GM19372 (cell line): ENCODE measurements at regions not wholly inside any gene's neighbourhood (a gene's known extent, or its start where the extent isn't known, plus 50 kb on each side); places are given as distances from the start of the nearest gene placed in this dataset.

Experiments
- ATAC-seq: cut with Tn5 transposase; IDR thresholded peaks from one replicate; pipeline ENCODE4 v1.9.1; 2021; ENCODE audit warnings: mild to moderate bottlenecking, low read depth, moderate library complexity; ENCODE audit not compliant: unreplicated experiment

DNA sequence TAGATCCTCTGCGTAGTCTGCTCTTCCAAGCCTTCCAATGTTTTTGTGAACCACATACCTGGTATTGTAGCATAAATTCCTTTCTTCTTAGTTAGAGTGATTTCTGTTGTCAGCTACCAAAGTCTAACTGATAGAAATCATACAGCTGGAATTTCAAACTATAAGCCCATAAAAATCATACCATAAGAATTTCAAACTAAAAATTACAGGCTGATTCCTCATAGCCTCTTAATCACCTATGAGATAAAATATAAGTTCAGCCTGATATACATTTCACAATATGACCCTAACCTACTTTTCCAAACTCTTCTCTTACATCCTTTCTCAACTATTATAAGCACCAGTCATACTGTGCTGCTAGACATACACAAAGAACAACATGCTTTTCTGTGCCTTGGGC is 64.8 kb downstream of the PTHLH start:
- ATAC-seq: no peak

DNA sequence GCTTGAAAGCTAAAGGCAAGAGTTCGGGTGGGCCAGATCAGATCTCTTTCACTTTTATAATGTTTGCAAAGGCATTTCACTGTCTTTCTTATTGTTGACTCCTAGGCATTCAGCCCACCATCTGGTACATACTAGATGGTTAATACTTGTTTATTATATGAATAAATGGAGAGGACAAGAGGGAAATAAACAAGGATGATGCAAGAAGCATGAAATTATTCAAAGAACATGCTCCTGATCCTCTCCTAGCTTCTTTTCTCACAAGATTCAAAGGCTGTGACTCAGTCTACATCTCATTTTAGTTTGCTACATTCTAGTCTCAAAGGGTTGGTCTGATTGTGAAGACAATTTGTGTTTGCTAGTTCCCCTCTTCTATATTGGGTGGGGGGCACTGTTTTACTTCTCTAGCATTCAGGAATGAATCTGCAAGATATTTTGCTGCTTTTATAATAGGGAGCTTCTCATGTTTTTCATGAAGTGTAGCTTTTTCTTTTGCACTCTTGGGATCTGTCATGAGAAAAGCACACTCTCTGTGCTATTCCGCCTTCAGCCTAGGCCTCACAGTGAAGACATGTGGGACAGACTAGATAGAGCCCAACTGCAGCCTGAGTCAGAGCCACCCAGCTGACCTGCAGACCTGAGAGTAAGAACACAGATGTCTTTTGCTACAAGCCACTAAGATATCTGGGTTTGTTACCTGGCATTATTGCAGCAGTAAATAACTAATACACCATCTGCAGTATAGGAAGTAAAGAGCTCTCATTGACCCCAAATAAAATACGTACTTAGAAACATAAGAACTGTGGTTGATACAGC is 65.7 kb downstream of the PTHLH start:
- ATAC-seq: no peak

DNA sequence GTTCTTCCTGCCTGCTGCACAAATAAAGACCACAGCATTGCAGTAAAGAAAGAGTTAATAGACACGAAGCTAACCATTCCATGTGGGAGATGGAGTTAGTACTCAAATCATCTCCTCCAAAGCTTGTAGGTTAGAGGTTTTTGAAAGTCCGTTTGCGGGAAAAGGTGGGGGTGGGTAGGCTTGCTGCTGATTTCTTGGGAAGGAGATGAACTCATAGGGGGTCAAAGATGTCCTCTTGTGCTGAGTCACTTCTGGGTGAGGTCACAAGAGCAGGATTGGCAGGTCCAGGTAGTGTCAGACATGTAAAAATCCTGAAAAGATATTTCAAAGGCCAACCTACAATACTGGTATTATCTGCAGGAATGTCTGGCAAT is 66.4 kb downstream of the PTHLH start:
- ATAC-seq: no peak

DNA sequence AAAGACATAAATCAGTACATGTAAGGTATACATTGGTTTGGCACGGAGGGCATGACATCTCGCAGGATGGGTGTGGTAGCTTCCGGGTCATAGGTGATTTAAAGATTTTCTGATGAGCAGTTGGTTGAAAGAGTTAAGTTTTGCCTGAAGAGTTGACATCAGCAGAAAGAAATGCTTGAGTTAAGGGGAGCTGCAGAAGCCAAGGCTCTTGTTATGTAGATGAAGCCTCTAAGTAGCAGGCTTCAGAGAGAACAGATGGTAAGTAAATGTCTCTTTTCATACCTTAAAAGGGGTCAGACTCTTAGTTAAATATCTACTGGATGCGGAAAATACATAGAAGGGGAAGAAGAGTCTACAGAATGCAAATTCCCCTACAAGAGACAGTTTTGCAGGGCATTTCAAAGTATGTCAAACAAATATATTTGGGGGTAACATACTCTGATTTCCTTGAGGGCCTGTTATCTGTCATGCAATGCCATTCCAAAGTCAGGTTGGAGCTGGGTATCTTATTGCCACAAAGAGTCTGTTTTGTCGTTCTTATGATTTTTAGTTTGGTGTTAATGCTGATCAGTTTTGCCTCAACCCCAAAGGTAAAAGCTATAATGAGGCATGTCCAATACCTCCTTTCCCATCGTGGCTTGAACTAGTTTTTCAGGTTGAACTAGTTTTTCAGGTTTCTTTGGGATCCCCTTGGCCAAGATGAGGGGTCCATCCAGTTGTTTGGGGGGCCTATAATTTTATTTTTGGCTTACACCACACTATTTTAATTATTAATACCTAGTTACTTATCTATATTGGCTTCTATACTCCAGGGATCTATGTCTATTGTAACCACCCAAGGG is 67.0 kb downstream of the PTHLH start:
- no peak for ATAC-seq

DNA sequence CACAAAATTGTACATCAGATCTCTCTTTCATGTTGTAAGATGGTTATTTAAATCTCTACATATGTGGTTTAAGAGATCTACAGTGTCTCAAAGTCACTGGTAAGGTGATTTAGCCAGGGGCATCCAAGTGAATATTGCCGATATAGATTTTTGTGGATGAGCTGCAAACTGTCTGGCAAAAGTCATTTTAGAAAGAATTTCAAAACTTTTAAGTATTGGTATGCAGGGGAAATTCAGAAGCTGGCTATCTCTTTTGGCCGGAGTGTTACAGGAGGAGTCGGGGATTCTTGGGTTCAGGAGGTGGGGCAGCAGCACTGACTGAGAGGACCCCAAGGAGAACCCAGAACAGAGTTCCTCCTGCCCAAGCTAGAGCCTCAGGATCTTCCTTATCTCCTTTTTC is 69.9 kb downstream of the PTHLH start:
- no peak for ATAC-seq

DNA sequence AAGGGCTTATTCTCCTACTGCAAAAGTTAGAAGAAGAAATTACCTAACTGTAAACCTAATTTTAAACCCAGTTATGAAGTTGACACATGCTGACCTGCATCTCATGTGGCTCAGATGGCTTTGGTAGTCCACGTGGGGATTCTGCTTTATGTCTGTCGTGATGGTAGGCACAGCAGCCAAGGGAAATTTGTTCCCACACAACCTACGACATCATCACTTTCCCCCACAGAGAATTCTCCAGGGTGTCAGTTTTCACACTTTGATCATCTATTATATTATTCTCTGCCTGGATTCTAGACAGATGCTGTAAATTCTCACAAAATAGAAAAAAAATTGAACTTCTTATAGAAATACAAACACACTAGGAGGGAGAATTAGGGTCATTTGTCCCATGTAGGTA is 70.6 kb downstream of the PTHLH start:
- no peak for ATAC-seq

DNA sequence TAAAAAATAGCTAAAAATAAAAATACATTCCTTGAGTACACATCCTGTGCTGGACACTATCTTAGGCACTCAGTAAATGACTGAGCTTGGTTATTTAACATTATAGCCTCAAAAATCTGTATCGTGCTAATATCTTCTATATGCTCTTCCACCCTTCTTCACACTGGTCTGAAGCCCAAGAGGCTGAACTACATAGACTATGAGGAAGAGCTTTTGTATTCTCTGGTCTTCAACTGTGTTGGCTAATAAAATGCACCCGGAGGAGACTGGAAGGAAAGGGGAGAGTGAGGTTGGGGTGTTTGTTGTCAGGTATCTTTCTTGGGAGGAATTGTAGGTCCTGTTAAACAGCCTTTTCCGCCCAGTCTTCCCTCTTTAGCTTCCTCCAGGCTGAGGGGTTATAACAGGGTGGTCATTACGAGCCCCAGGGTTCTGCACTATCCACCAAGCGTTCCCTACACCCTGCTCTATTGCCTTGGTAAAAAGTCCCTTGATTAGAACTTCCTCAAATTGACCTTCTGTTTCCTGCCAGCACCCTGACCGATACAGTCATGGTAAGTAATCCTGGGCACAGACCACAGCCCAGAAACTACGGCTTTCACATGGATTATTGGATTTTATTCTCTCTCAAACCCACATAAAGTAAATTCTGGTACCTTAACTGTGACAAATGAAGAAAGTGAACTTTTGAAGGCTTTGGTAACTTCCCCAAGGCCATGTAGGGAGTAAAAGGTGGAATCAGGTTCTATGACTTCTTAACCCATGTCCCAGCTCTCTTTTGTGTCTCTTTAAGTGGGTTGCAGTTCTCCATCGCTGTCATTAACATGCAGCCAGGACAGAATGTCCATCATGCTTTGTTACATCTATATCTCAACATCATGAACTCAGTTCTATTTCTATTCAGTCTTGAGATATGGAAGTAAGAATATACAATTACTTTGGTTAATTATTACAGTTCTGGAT is 71.3 kb downstream of the PTHLH start:
- ATAC-seq: no peak

DNA sequence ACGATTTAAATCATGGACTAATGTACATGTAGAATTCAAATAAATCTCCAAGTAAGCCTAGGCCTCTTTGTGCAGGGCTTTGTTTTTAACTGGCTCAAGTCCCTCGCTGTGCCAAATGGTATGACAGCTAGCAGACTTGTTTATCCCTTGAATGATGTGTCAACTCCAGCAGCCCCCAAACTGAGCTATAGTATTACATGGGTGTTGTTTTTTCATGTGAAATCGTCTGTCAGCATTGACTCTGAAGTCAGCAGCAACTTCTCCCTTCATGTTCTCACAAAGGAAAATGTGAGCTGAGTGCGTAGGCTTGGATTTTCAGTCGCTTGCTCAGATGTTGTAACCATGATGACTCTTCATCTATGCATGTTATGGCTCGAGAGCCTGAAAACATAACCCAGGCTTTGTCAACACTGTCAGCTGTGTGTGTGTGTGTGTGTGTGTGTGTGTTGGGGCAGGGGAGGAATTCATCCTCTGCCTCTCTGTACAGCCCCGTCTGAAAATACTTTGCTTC is 73.3 kb downstream of the PTHLH start:
- ATAC-seq: no peak

DNA sequence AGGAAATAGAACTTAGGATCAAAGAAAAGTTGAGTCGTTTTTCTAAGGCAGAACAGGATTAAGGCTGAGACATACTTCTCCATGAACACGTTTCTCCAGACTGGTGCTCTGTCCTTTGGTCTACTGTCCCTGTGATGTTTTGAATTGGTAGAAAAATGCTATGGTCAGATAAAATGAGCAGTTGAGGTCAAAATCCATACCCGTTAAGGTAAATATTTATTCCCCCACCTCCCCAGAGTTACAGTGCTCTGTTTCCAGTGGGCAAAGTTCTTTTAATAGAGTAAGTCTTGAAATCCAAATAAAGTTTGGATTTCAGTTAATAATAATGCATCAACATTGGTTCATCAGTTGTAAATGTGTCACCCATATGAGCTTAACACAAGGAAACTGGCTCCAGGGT is 74.5 kb downstream of the PTHLH start:
- no peak for ATAC-seq

DNA sequence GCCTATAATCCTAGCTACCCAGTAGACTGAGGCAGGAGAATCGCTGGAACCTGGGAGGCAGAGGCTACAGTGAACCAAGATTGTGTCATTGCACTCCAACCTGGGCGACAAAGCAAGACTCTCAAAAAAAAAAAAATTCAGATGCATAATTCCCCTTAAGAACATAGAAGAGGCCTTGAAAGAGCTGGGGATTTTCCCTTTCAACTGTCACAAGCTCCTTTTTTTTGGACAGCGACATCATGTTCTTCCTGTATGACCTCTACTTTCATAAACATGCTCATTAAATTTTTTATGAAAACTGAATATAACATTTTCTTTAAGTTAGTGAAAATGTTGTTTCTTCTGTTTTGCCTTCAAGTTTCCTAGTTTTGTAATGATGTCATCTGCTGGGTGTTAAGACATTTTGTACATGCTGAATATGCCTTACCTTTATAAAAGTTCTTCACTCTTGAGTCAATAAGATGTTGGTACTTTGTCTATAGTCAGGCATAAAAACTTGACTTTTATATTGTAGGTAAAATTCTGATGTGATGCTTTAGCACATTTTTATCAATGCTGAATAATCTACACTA is 76.0 kb downstream of the PTHLH start:
- ATAC-seq: no peak

DNA sequence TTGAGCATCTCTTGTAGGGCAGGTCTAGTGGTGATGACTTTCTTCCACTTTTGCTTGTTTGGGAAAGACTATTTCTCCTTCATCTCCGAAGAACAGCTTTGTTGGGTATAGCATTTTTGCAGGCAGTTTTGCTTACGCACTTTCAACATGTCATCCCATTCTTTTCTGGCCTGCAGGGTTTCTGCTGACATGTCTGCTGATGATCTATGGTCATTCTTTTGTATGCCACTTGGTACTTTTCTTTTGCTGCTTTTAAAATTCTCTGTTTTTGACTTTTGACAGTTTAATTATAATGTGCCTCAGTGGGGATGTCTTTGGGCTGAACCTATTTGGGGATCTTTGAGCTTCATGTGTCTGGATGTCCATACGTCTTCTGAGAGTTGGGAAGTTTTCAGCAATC is 78.2 kb downstream of the PTHLH start:
- ATAC-seq: no peak

DNA sequence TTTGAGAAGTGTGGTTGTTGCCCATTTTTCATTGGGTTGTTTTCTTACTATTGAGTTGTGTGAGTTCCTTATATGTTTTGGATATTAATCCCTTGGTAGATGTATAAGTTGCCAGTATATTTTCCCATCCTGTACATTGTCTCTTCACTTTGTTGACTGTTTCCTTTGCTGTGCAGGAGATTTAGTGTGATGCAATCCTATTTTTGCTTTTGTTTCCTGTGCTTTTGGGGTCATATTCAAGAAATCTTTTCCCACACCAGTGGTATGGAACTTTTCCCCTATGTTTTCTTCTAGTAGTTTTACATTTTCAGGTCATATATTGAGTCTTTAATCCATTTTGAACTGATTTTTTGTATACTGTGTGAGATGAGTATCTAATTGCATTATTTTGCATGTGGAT is 92.8 kb downstream of the PTHLH start:
- no peak for ATAC-seq

DNA sequence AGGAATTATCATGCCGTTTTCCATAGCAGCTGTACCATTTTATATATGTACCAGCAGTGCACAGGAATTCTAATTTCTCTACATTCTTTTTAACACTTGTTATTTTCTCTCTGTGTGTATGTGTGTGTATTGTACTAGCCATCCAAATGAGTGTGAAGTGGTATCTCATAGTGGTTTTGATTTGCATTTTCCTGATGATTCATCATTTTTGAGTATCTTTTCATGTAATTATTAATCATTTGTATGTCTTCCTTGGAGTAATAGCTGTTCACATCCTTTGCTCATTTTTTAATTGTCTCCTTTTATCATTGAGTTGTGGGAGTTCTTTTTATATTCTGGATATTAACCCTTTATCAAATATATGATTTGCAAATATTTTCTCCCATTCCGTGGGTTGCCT is 95.6 kb upstream of the MANSC4 start:
- no peak for ATAC-seq

DNA sequence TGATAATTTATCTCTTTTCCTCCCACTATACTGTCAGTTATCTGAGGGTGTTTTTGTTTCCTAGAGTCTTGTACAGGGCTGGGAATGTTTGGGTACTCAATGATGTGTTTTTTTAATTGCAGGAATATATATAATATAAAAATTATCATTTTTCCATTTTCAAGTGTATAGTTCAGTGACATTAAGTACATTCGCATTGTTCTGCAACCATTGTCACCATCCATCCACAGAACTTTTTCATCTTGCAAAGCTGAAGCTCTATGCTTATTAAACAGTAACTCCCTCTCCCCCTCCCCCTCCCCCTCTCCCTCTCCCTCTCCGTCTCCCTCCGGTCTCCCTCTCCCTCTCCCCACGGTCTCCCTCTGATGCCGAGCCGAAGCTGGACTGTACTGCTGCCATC is 93.0 kb upstream of the MANSC4 start:
- ATAC-seq: no peak

DNA sequence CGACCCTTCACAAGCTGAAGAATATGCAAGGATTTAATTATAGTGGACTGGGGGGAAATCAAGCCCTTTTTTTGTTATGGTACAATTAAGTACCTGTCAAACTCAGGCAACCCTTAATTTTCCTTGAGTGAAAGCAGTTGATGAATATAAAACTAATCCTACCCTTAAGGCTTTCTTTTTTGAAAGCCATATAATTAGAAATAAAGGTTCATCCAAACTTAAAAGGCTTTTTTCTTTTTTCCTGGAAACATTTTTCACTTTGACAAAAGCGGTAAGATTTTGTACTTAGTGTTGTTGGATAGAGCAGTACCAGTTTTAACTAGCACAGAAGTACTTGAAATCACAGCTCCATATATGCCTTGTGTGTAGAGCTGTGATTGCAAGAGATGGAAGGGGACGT is 91.9 kb upstream of the MANSC4 start:
- no peak for ATAC-seq

DNA sequence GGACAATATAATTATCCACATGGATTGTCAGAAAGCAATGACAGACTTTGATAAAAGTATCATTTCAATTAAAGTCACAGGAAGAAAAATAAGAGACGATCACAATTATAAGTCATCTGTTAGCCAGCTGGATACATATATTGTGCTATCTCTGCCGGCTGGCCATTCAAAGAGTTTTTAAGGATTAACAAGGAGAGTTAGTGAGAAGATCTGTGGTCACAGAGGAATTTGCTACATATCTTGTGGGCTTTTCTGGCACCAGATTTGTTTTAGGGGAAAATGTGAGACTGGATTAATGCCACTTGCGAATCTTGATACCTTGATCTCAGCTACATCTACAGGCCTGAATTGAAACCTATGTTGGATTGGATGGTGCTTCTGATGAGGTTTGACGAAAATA is 90.9 kb upstream of the MANSC4 start:
- no peak for ATAC-seq

DNA sequence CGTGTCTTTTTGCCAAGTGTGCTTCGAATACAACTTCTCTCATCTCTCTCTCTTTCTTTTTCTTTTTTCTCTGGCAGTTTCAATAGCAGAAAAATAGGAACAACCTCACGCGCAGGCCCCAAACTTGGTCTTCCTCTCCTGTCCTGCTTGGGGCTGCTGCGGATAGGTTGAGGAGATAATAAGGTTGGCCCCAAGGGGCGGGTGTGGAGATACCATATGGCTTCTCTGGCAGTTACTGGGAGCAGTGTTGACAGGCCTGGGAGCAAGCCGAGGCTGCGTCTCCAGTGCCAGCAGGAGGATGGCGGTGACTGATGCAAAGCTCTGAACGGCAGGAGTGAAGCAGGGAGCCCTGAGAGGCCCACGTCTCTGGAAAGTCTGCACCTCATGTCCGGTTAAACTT is 89.5 kb upstream of the MANSC4 start:
- no peak for ATAC-seq

DNA sequence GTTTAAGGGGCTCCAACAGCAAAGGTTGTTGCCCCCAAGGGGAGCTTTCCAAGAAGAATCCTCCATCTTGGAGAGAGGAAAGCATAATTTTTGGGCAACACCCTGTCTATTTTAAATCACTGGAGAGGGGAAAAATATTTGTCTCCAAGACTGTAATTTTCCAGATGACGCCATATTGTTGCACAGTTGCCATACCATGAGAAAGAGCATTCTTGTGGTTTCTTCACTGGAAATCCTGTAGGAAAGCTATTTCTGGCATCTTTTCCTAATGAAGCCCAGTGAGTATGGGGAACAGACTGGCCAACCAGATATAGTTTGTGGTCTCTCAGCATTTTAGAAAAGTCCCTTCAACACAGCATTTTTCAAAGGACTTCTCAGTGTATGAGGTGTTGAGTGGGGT is 88.1 kb upstream of the MANSC4 start:
- ATAC-seq: no peak

DNA sequence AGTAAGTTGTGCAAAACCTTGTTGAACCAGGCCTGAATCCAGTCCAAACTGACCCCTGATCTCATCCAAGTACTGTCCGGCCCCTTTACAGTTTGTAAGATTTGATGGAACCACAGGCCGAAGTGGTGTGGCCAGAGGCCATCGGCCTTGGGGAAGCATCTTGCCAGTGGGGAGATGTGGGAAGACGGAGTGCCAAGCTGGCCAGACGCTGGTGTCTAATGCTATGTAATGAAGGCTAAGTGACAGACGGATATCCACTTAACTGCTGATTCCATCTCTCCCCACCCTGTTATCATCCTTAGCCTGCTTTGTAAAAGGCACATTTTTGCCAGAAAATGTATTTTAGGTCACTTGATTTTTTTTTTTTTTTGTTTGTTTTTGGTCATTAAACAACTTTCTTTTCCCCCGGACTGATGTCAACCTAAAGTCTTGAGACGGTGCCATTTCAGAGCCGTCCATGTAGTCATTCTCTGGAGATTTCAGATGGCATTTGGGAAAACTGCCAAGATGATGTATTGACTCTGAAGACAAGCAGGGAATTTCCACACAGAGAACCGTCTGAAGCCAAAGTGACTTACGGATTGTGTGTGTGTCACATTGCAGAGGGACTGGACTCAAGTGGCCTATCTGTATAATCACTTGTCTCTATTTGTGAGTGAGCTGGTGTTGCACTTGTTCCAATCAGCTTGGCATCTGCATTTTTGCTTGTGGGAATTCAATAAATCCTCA is 86.5 kb upstream of the MANSC4 start:
- ATAC-seq: no peak

DNA sequence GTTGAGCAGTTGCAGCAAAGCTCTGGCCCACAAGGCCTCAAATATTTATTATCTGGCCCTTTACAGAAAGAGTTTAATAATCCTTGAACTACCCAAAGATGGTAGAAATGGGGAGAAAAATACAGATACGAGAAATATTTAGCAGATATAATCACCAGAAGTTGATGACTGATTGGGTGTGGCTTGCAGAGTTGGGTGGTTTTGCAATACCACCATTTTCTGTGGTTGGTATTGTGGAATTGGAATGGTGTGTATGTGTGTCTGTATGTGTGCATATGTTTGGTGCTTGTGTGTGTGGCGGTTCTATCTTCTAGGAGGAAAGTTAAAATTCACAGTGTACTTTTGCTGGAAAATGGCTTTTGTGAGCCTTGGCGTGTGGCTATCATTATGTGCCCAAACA is 85.4 kb upstream of the MANSC4 start:
- ATAC-seq: no peak
